ENCODE measurements at regions not wholly inside any gene's neighbourhood (a gene's known extent, or its start where the extent isn't known, plus 50 kb on each side); places are given as distances from the start of the nearest gene placed in this dataset.

DNA sequence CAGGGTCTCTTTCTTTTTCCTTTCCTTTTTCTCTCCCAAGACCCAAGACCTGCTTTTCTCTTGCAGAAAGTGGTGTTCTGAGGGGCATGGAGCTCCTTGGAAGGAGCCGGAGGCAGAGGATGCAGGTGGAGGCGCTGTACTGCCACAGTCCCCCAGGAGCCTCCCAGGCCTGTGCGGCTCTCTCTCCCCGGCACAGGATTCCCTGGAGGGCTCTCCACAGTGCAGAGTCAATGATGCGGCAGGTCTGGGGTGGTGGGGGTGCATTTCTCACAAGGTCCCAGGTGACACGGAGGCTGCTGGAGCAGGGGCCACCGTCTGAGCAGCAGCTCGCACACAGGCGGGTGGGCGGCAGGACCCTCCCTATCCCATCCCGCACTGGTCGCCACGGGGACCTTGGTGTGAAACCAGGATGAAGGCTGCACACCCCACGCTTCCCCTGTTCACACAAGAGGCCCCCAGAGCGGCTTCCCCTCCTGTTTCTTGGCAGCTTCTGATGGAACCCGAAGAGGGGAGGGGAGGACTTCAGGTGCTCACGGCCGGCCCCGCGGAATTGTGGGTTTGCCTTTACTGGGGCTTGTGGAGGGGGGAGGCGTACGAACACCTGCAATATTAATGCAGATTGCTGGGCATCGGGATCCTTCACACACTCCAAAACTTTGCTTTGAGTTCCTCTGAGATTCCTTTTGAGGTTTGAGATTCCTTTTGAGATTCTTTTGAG, 186.9 kb downstream of the ENGASE start:
- Histone ChIP-seq H3K9me3 (no peaks in the 10 kb centered on the region), H3K27me3 (ENCODE audit: low read depth) (peaks cover 40% of the 10 kb centered on the region), H3K4me1 (no peaks in the 10 kb centered on the region), H3K36me3 (no peaks in the 10 kb centered on the region), H3K4me3 (no peak overlapping the region), H3K27ac (no peak overlapping the region)
- ATAC-seq (no peak), DNase-seq (no peak)
- TF ChIP-seq, protein P1, sequence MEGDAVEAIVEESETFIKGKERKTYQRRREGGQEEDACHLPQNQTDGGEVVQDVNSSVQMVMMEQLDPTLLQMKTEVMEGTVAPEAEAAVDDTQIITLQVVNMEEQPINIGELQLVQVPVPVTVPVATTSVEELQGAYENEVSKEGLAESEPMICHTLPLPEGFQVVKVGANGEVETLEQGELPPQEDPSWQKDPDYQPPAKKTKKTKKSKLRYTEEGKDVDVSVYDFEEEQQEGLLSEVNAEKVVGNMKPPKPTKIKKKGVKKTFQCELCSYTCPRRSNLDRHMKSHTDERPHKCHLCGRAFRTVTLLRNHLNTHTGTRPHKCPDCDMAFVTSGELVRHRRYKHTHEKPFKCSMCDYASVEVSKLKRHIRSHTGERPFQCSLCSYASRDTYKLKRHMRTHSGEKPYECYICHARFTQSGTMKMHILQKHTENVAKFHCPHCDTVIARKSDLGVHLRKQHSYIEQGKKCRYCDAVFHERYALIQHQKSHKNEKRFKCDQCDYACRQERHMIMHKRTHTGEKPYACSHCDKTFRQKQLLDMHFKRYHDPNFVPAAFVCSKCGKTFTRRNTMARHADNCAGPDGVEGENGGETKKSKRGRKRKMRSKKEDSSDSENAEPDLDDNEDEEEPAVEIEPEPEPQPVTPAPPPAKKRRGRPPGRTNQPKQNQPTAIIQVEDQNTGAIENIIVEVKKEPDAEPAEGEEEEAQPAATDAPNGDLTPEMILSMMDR (IDR thresholded peaks at IDR 0.05): no peak
- intact Hi-C loops (cut with DNase I): no loop called here

DNA sequence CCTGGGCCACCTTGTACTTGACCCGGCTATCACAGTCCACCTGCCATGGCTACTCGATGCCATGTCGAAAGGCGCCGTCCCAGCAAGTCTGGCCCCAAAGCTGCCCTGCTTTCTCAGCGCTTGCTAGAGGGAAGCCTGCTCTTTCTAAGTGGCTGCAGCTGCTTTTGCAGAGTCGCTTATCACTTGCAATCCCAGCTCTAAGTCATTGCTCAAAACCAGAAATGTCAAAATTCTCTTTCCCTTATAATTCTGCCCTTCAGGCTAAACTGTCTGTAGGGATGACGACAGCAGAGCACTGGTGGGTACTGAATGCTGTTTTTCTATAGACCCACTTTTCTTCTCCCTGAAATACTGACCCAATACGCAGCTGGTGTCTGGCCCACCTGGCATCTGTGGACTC, 184.2 kb downstream of the ENGASE start:
- Histone ChIP-seq H3K27me3 (ENCODE audit: low read depth) (peaks cover 56% of the 10 kb centered on the region), H3K27ac (no peak overlapping the region), H3K4me3 (no peak overlapping the region), H3K36me3 (no peaks in the 10 kb centered on the region), H3K9me3 (no peaks in the 10 kb centered on the region), H3K4me1 (no peaks in the 10 kb centered on the region)
- intact Hi-C loops (cut with DNase I): no loop called here
- TF ChIP-seq, protein P1 (IDR thresholded peaks at IDR 0.05): no peak
- DNase-seq (no peak), ATAC-seq (no peak)

DNA sequence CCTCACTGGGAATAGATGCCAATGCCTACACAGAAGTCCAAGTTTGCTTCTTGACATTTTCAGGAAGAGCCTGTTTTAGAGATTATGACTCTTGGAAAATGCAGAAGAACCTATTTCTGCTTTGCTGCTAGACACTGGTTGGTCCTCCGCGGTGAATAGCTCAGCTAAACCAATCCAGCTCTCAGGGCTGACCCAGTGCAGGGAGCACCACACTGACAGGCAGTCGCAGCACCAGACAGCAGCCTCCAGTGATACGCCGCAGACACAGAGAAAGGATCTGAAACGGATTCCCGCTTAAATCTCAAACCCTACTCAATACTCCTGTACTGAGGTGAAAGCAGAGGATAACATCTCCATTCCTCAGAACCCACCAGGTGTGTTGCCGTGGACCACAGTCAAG, 183.4 kb downstream of the ENGASE start:
- intact Hi-C loops (cut with DNase I): no loop called here
- H3K4me1 ChIP-seq: no peaks in the 10 kb centered on the region
- H3K27ac ChIP-seq: no peak overlapping the region
- ATAC-seq: no peak
- H3K4me3 ChIP-seq: no peak overlapping the region
- TF ChIP-seq, protein P1 (IDR thresholded peaks at IDR 0.05): no peak
- H3K27me3 ChIP-seq (ENCODE audit: low read depth): peaks cover 62% of the 10 kb centered on the region
- no peak for DNase-seq
- no peaks in the 10 kb centered on the region for H3K9me3 ChIP-seq
- H3K36me3 ChIP-seq: no peaks in the 10 kb centered on the region

DNA sequence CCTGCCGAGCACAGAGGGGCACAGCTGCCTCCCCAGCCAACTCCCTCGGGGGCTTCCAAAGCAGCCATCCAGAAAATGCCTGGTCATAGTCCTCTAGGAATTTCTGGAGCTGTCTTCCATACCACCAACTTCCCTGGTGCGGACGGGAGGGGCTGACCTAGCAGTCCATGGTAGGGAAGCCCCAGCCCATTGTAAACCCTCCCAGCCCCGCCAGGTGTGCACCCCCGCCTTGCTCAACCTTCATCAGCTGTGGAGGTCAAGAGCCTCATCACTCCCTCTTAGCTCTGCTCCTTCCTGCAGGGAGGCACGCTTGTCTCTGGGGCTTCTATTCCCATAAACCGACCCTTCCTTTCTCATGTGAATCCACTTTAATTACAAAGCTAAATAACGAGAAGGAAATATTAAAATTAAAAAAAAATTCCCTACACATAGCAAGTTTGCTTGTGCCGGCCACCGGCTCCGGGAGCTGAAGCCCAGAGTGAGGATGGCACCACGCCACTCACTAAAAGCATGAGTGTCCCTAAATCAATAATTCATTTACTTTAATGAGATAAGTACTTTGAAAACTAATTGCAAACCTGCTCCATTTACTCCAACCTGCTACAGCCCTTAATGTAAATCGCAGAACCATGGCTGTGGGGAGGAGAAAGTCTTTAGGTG, 181.4 kb downstream of the ENGASE start:
- no peak overlapping the region for H3K4me3 ChIP-seq
- no peaks in the 10 kb centered on the region for H3K36me3 ChIP-seq
- H3K4me1 ChIP-seq: no peaks in the 10 kb centered on the region
- DNase-seq: no peak
- peaks cover 81% of the 10 kb centered on the region for H3K27me3 ChIP-seq (ENCODE audit: low read depth)
- TF ChIP-seq, protein P1 (IDR thresholded peaks at IDR 0.05): no peak
- H3K9me3 ChIP-seq: no peaks in the 10 kb centered on the region
- no peak overlapping the region for H3K27ac ChIP-seq
- intact Hi-C loops (cut with DNase I): no loop called here
- no peak for ATAC-seq

DNA sequence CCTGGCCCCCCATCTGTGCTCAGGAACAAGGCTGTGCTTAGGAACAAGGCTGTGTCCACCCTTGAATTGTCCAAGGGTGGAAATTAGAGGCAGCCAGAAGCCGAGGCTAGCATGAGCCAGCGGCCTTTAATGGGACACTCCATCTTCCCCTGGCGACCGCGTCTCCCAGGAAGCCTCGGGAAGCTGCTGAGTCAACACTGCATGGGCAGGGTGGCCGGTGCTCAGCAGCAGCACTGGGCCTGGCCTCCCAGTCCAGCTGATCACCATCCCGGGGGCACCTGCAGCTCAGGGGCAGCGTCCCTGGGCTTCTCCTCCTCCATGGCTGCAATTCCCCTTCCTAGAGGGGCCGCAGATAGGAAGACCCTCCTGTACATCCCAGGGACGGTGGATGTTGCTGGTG, 180.8 kb downstream of the ENGASE start:
- TF ChIP-seq, protein P1 (IDR thresholded peaks at IDR 0.05): no peak
- Histone ChIP-seq H3K9me3 (no peaks in the 10 kb centered on the region), H3K4me3 (no peak overlapping the region), H3K27me3 (ENCODE audit: low read depth) (peaks cover 78% of the 10 kb centered on the region), H3K36me3 (no peaks in the 10 kb centered on the region), H3K4me1 (no peaks in the 10 kb centered on the region), H3K27ac (no peak overlapping the region)
- no peak for ATAC-seq
- no peak for DNase-seq
- intact Hi-C loops (cut with DNase I): no loop called here

All from lower lobe of right lung (tissue), 2 donors.